GM20431 (cell line): ENCODE measurements at regions not wholly inside any gene's neighbourhood (a gene's known extent, or its start where the extent isn't known, plus 50 kb on each side); places are given as distances from the start of the nearest gene placed in this dataset.

Experiments
- in situ Hi-C: fragments of 300-500 bp; cut with MseI, MboI; formaldehyde crosslinking; loops from one replicate; pipeline ENCODE4 v1.15.0; 2020; ENCODE audit warnings: low sequenced_read_pairs; ENCODE audit not compliant: unreplicated experiment

- in situ Hi-C loops, result no loop called here
Measured at GRCh38 chr10:10110844-10111490, 906.7 kb upstream of the CELF2 start.

GRCh38 chr10:10118131-10118530 lies 899.5 kb upstream of the CELF2 start:
- in situ Hi-C loops, result no loop called here

- in situ Hi-C loops, result no loop called here
Measured at GRCh38 chr10:10120671-10121070, 897.0 kb upstream of the CELF2 start.

- in situ Hi-C loops, result no loop called here
Measured at GRCh38 chr10:10125676-10126075, 892.0 kb upstream of the CELF2 start.

GRCh38 chr10:10126218-10126617 lies 891.5 kb upstream of the CELF2 start:
- in situ Hi-C loops, result no loop called here

- in situ Hi-C loops, result no loop called here
Measured at GRCh38 chr10:10128387-10128786, 889.3 kb upstream of the CELF2 start.

- in situ Hi-C loops, result no loop called here
Measured at GRCh38 chr10:10130686-10131085, 887.0 kb upstream of the CELF2 start.

GRCh38 chr10:10132009-10132408 lies 885.7 kb upstream of the CELF2 start:
- in situ Hi-C loops, result no loop called here

GRCh38 chr10:10133281-10133680 lies 884.4 kb upstream of the CELF2 start:
- in situ Hi-C loops, result no loop called here

GRCh38 chr10:10138685-10139084 lies 879.0 kb upstream of the CELF2 start:
- in situ Hi-C loops, result no loop called here

GRCh38 chr10:10141782-10142382 lies 875.8 kb upstream of the CELF2 start:
- in situ Hi-C loops, result no loop called here

GRCh38 chr10:10146604-10147003 lies 871.1 kb upstream of the CELF2 start:
- in situ Hi-C loops, result no loop called here

GRCh38 chr10:10149899-10150298 lies 867.8 kb upstream of the CELF2 start:
- in situ Hi-C loops, result no loop called here

- in situ Hi-C loops, result no loop called here
Measured at GRCh38 chr10:10156917-10157600, 860.6 kb upstream of the CELF2 start.

- in situ Hi-C loops, result no loop called here
Measured at GRCh38 chr10:10160821-10161312, 856.8 kb upstream of the CELF2 start.

GRCh38 chr10:10164848-10165247 lies 852.8 kb upstream of the CELF2 start:
- in situ Hi-C loops, result no loop called here

- in situ Hi-C loops, result no loop called here
Measured at GRCh38 chr10:10165415-10165814, 852.3 kb upstream of the CELF2 start.

- in situ Hi-C loops, result no loop called here
Measured at GRCh38 chr10:10178476-10178875, 839.2 kb upstream of the CELF2 start.

- in situ Hi-C loops, result no loop called here
Measured at GRCh38 chr10:10193848-10194247, 823.8 kb upstream of the CELF2 start.

GRCh38 chr10:10196701-10197100 lies 821.0 kb upstream of the CELF2 start:
- in situ Hi-C loops, result no loop called here

GRCh38 chr10:10197423-10197822 lies 820.2 kb upstream of the CELF2 start:
- in situ Hi-C loops, result no loop called here
